ENCODE measurements at regions not wholly inside any gene's neighbourhood (a gene's known extent, or its start where the extent isn't known, plus 50 kb on each side); places are given as distances from the start of the nearest gene placed in this dataset.

DNA sequence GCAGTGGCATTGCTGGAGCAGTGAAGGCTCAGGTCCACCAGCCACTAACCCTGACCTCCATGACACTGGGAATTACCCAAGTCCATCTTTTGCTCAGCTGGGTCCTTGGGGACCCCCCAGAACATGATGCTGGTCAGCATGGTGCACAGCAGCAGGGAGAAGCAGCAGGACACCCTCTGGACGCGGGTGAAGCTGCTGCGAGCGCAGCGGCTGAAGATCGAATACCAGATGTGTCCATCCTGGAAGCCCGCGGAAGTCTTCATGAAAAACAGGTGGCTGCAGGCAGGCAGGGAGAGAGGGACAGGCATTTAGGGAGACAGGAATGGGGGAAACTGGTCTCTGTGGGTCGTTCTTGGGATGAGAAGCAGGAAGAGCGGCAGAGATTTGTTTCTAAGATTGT is 53.4 kb upstream of the GCSH start:
- no peak for DNase-seq (ENCODE audit: low read depth)
- no peak overlapping the region for H3K4me3 ChIP-seq (ENCODE audit: low read depth, low read length)
- TF ChIP-seq, protein P1, sequence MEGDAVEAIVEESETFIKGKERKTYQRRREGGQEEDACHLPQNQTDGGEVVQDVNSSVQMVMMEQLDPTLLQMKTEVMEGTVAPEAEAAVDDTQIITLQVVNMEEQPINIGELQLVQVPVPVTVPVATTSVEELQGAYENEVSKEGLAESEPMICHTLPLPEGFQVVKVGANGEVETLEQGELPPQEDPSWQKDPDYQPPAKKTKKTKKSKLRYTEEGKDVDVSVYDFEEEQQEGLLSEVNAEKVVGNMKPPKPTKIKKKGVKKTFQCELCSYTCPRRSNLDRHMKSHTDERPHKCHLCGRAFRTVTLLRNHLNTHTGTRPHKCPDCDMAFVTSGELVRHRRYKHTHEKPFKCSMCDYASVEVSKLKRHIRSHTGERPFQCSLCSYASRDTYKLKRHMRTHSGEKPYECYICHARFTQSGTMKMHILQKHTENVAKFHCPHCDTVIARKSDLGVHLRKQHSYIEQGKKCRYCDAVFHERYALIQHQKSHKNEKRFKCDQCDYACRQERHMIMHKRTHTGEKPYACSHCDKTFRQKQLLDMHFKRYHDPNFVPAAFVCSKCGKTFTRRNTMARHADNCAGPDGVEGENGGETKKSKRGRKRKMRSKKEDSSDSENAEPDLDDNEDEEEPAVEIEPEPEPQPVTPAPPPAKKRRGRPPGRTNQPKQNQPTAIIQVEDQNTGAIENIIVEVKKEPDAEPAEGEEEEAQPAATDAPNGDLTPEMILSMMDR (IDR thresholded peaks at IDR 0.05; ENCODE audit: low read depth, low read length, missing control alignments) = no peak
- in situ Hi-C loops (cut with HindIII; ENCODE audit: low sequenced_read_pairs) = no loop called here

DNA sequence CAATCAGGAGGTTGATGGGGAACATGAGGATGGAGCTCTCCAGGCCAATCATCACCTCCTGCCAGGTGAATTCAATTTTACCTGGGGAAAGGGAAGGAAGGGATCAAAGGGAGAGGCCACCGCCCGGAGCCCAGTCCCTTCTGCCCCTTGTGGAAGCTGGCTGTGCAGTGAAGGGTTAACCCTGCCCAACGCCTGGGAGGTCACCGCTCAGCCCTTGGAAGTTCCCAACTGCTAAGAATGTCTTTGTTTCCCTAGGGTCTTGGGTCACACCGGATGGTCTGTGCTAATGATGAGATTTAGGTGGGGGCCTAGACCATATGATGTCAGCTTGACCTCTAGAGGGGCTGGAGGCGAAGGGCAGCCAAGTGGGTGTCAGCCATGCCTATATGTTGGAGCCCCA is 52.1 kb upstream of the GCSH start:
- H3K4me3 ChIP-seq (ENCODE audit: low read depth, low read length) = no peak overlapping the region
- DNase-seq (ENCODE audit: low read depth) = no peak
- TF ChIP-seq, protein P1 (IDR thresholded peaks at IDR 0.05; ENCODE audit: low read depth, low read length, missing control alignments) = no peak
- in situ Hi-C loops (cut with HindIII; ENCODE audit: low sequenced_read_pairs) = no loop called here

Measured in astrocyte of the cerebellum (primary cell).